HG02642 (cell line): ENCODE measurements at regions not wholly inside any gene's neighbourhood (a gene's known extent, or its start where the extent isn't known, plus 50 kb on each side); places are given as distances from the start of the nearest gene placed in this dataset.

Source experiments
- ATAC-seq: cut with Tn5 transposase; IDR thresholded peaks from one replicate; pipeline ENCODE4 v1.9.1; 2021; ENCODE audit warnings: mild to moderate bottlenecking; ENCODE audit not compliant: unreplicated experiment, poor library complexity

GRCh38 chr3:6112546-6112945 lies 748.4 kb upstream of the GRM7 start:
- ATAC-seq, result no peak

DNA sequence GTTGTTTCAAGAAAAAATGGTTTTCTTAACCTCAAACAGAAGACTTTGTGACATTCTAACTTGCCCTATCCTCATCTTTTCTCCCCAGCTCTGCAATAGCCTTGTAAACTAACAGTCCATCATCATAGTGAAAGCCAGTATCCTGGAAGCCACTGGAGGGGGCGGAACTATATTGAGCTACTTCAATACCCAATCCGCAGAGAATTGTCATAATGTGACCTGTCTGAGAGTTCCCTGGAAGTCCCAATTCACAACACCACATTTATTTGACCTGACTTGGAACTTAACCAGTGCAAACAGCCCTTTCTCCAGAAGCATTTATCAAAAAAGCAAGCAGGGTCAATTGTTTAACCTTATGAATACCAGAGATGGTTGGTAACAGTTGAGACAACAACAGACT lies 747.6 kb upstream of the GRM7 start:
- ATAC-seq, result no peak

DNA sequence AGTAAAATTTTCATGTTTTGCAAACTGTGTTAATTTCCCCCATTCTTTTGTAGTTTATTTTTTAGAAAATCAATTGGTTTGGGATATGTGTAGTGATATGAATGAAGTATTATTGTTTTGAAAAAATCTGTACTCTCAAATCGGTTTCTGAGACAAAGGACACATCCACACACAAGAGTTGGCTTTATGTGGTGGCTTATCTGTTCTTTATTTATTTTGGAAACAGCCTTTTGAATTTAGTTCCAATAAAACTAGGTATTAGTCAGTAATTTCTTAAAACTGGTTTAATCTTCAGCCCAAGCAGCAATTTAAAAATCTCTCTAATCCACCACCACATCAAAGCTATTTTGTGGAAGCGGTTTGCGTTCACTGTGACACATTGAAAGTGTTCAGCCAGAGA lies 741.5 kb upstream of the GRM7 start:
- no peak for ATAC-seq

- ATAC-seq, result no peak
Observed at GRCh38 chr3:6120786-6121185, 740.1 kb upstream of the GRM7 start.

DNA sequence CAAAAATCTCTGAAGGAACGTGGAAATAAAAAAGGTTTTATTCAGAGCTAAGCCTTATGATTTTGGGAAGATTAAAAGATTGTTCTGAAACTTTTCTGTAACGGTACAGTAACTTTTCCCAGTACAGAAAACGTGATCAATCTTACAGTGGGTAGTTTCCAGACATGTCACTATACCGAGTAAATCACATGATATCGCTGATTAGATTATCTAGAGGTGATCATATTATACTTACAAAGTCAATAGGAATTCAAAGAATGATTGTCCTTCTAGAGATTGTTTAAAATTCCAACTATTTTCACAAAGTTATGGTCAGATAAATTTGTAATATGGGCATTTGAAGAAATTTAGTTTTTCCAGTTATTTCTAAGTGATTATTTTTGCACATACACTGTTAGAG lies 736.0 kb upstream of the GRM7 start:
- ATAC-seq, result no peak

DNA sequence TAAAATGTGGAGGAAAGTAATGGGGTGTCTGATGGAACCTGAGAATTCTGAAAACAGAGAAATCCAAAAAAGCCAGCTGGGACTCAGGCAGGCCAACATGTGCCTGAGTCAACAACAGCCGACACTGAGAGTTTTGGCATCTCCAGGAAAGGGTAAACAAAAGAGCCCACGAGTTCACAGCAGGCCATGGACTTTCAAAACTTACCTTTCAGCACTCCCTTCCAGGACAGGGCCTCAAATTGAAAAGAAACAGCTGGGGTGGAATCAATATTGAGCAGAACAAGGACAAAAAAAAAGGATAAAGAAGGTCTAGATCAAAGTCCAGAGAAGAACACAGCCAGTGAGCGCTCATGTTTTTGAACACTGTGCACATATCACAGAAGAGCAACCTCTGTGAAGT lies 735.4 kb upstream of the GRM7 start:
- no peak for ATAC-seq

- no peak for ATAC-seq
Observed at GRCh38 chr3:6132684-6133432, 728.1 kb upstream of the GRM7 start.

DNA sequence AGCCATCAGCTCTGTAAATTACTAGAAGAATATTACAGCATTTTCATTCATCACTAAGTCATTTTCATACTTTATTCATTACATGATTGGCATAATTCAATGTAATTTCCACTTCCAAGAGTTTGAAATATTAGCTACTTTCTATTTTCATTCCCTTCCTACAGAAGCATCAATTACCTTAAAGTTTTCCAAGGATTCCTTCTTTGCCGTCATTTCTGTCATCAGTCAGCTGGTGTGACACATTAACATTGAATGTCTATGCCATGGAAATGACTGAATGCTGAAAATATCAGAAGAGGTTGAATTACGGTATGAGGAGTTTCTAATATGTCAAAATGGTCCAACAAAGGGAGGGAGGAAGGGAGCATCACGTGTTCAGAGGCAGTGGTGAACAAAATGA lies 718.2 kb upstream of the GRM7 start:
- no peak for ATAC-seq

GRCh38 chr3:6147883-6148282 lies 713.0 kb upstream of the GRM7 start:
- ATAC-seq, result no peak

- no peak for ATAC-seq
Observed at GRCh38 chr3:6155650-6156338, 705.1 kb upstream of the GRM7 start.

- no peak for ATAC-seq
Observed at GRCh38 chr3:6165951-6166350, 695.0 kb upstream of the GRM7 start.

DNA sequence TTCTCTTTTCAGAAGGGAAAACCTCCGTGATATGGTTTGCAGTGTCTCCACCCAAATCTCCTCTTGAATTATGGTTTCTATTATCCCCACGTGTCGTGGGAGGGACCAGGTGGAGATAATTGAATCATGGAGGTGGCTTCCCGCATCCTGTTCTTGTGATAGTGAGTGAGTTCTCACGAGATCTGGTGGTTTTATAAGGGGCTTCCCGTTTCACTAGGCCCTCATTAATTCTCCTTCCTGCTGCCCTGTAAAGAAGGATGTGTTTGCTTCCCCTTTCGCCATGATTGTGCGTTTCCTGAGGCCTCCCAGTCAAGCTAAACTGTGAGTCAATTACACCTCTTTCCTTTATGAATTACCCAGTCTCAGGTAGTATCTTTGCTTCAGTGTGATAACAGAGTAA lies 692.7 kb upstream of the GRM7 start:
- no peak for ATAC-seq

DNA sequence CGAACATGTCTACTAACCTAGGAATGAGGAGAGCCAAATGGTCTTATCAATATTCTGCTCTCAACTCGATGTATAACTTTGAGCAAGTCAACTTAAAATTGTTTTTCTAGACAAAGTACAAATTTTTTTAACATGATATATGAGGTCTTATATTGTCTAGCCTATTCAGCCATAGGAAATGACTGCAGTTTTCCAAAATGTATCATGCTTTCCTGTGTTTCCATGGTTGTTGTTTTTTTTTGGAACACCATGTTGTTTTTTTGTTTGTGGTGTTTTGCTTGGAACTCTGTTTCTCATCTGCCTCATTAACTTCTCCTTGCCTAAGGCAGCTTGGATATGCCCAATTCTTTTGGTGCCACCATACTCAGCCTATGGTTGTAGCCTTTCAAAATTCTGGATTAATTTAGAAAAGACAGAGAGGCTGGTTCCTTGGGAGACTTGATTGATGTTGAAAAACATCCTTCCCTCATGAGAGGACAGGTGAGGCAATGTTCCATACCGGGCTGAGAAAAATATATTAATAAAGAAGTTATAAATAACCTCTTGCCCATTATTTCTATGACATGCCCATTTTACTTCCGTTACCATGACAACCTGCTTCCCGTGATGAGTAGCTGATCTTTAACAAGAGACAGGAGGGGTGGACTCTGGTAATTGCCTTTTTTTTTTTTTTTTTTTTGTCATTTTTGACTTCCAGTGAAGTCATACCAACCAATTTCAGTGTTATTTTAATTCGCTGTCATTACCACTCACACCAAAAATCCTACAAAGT lies 687.9 kb upstream of the GRM7 start:
- no peak for ATAC-seq

- no peak for ATAC-seq
Observed at GRCh38 chr3:6177417-6177816, 683.5 kb upstream of the GRM7 start.

GRCh38 chr3:6179761-6180160 lies 681.2 kb upstream of the GRM7 start:
- no peak for ATAC-seq

- ATAC-seq, result no peak
Observed at GRCh38 chr3:6180171-6180570, 680.7 kb upstream of the GRM7 start.

GRCh38 chr3:6182476-6182875 lies 678.4 kb upstream of the GRM7 start:
- no peak for ATAC-seq

DNA sequence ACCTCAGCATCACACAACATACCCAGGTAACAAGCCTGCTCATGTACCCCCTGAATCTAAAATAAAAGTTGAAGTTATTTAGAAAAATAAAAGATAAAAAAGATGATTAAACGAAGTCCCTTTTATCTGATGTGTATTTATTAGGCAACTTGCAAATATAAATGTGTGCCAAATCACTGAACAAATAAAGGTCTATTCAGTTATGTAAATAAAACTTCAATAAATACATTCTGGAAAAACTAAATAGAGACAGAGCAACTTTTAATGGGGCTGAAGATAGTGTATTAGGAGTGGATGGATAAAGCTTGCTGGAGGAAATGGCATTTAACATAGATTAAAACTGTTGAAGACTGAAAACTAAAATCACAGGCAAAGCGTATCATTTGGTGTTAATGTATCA lies 678.0 kb upstream of the GRM7 start:
- no peak for ATAC-seq

DNA sequence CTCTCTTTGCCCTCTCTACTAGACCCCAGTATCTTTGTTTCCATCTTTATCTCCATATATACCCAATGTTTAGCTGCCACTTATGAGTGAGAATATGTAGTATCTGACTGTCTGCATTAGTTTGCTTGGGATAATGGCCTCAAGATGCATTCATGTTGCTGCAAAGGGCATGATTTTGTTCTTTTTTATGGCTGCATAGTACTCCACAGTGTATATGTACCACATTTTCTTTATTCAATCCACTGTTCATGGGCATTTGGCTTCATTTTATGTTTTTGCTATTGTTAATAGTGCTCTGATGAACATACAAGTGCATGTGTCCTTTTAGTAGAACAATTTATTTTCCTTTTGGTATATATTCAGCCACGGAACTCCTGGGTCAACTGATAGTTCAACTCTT lies 671.5 kb upstream of the GRM7 start:
- ATAC-seq, result no peak

DNA sequence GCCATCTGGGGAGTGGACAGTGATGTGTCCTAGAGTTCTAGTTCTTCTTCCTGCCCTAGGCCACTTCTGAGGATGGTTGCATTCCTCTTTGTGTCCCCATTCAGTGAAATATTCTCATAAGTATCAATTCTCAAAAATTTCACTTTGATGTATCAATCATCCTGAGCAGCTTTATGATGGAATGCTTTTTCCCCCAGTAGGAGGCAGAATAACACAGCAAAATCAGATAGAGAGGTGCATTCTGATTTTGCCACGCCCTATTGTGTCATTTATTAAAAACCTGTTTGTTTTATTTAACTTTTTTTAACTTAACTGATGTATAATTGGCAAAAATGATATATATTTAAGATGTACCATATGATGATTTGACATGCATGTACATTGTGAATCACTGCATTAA lies 656.0 kb upstream of the GRM7 start:
- no peak for ATAC-seq
